Cerebellar cortex (tissue), 1 donor: ENCODE measurements at regions not wholly inside any gene's neighbourhood (a gene's known extent, or its start where the extent isn't known, plus 50 kb on each side); places are given as distances from the start of the nearest gene placed in this dataset.
"Not testable (repeated sequence)": the region's sequence is repeated elsewhere in the genome, so short reads cannot be mapped to it uniquely, and the experiment has no call there.

ENCODE experiments used
- DNase-seq: peaks from one replicate; pipeline ENCODE4 v3.0.0-alpha.2; 2015; ENCODE audit warnings: low spot score

GRCh38 chr5:157941616-157942015 lies 82.7 kb upstream of the CLINT1 start:
- no peak for DNase-seq

- DNase-seq, result not testable (repeated sequence)
Measured at GRCh38 chr5:157938101-157938500, 79.2 kb upstream of the CLINT1 start.

GRCh38 chr5:157936776-157937501 lies 78.0 kb upstream of the CLINT1 start:
- DNase-seq, result not testable (repeated sequence)

- DNase-seq, result no peak
Measured at GRCh38 chr5:157934600-157934999, 75.7 kb upstream of the CLINT1 start.

DNA sequence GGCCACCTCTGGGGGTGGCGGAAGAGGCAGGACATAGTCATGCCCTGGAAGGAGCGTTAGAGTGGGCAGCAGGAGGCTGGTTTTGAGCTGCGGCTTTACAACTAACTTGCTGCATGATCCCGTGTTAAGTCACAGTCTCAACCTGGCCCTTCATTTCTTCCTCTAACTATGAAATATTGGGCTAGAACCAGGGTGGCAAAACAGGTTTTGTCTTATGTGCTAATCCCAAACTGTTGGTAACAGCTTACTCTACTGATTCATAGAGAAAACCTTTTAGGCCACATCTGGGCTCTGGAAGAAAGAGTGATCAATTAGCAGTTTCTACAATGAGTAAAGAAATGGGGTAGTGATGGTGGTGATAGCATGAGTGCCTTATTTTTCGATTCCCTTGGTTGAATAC lies 74.1 kb upstream of the CLINT1 start:
- DNase-seq, result no peak

DNA sequence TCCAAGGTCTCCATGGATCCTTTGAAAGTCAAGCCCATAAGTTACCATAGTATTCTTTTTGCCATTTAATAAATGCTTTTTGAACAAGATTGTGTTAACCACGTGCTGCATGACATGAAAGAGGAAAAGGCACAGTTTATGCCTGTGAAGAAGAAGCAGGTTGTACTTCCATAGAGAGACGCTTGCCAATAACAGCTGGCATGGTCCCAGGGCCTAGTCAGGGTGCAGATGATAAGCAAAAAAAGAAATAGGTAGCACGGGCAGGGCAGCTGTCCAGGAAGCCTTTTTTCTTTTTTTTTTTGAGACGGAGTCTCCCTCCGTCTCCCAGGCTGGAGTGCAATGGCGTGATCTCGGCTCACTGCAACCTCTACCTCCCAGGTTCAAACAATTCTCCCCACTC lies 71.8 kb upstream of the CLINT1 start:
- peak; percentile 24 for DNase-seq

DNA sequence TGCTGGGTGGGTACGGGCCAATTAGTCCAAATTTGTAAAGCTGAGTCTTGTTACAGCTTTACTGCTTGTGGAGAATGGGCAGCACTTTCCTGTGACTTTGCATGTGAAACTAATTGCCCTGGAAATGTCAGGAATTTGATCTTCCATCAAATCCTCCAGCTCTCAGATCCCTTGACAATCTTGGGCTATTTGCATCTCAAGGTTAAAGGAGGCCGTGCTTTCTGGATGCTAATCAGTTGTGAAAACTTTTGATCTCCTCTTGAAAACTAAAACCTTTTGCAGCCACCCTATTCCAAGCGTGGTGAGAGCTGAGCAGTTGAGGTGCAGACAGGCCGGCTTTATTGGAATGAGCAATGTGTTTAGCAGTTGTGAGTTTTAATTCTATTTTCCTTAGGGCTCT lies 68.0 kb upstream of the CLINT1 start:
- no peak for DNase-seq

GRCh38 chr5:157925786-157926671 lies 67.1 kb upstream of the CLINT1 start:
- no peak for DNase-seq

DNA sequence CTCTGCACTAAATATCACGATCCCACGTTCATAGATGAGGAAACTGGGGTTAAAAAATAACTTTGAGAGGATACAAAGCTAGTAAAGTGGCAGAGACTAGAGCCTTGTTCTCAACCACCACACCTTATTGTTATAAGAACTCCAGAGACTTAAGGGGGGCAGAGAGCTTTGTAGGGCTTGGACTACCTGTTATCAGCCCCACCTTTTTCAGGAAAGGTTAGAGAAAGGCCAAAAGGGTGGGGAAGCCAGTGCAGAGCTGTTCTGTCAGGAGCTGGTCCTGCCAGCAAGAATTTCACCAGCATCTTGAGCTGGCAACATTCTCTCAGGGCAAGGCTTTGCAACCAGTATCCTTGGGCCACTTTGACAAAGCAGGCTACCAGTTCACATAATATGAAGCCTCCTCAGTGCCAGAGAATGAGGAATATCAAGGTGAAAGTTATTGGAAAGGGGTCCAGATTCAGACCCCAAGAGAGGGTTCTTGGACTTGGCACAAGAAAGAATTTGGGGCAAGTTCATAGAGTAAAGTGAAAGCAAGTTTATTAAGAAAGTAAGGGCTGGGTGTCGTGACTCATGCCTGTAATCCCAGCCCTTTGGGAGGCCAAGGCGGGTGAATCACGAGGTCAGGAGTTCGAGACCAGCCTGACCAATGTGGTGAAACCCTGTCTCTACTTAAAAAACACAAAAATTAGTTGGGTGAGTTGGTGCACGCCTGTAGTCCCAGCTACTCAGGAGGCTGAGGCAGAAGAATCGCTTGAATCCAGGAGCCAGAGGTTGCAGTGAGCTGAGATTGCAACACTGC lies 66.2 kb upstream of the CLINT1 start:
- DNase-seq, result no peak

GRCh38 chr5:157924490-157924889 lies 65.5 kb upstream of the CLINT1 start:
- no peak for DNase-seq

GRCh38 chr5:157923765-157924164 lies 64.8 kb upstream of the CLINT1 start:
- DNase-seq, result no peak

DNA sequence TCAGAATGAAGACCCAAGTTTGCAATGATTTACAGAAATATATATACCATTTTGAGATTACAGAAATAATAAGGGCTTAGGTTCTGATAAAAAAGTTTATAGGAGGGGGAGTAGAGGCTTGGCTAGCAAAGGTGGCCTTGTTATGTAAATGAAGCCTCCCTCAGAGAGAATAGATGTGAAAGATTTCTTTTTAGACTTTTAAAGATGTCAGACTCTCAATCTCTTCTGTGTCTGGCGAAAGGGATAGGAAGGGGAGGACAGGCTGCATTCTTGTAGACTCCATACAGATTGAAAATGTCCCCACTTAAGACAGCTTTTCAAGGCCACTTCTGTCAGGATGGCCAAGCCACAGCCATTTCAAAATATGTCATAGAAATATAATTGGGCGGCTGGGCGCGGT lies 63.1 kb upstream of the CLINT1 start:
- DNase-seq, result no peak

GRCh38 chr5:157920828-157921170 lies 61.9 kb upstream of the CLINT1 start:
- no peak for DNase-seq

GRCh38 chr5:157918811-157919742 lies 60.1 kb upstream of the CLINT1 start:
- DNase-seq, result no peak

- DNase-seq, result peak; percentile 55
Measured at GRCh38 chr5:157917899-157918809, 59.2 kb upstream of the CLINT1 start.

DNA sequence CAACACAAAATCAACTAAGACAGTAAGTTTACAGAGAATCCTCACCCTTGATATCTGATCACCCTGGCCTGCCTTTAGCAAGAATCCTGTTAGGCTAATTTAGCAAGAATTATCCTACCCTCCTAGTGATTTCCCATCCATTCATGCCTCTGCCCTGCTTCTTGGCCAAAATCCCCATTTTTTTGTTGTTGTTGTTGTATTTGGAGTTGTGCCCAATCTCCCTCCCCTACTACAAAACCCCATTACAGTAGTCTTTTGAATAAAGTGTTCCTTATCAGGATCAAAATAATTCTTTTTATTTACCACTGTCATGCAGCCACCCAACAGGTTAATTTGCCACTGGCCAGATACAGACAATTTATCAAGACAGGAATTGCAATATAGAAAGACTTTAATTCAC lies 58.5 kb upstream of the CLINT1 start:
- no peak for DNase-seq

GRCh38 chr5:157915638-157916037 lies 56.7 kb upstream of the CLINT1 start:
- DNase-seq, result peak; percentile 92

DNA sequence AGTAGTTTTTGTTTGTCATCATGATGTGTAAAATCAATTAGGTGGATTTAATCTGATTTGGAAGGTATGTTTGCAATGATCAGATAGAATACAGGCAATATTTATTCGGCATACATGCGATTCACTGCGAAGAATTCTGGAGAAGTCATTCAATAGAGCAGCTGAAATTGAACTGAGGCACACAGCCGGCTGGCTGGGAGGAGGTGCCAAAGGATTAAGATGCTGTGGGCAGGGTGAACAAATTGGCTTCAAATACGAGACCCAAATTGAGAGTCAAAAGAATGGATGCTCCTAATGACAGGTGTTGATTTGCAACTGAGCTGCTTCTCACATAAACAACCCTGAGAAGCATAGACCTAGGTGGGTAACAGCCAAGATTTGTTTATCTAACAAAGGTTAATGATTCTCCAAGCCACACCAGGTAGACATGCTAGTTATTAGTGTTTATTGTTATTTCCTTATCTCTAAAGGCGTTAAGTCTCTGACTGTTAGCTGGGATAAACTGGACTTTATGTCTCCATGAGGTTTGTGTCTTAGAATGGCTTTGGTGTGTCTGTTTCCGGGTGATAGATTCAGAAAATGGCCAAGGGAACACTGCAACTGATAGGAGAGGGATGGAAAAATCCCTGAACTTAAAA lies 55.3 kb upstream of the CLINT1 start:
- DNase-seq, result no peak

GRCh38 chr5:157913575-157913974 lies 54.6 kb upstream of the CLINT1 start:
- no peak for DNase-seq
